T-helper 1 cell (primary cell): ENCODE measurements at regions not wholly inside any gene's neighbourhood (a gene's known extent, or its start where the extent isn't known, plus 50 kb on each side); places are given as distances from the start of the nearest gene placed in this dataset.

Source experiments
- DNase-seq, 5 donors: peaks; one replicate each; pipeline ENCODE4 v3.0.0-alpha.2; 2012 to 2020

DNA sequence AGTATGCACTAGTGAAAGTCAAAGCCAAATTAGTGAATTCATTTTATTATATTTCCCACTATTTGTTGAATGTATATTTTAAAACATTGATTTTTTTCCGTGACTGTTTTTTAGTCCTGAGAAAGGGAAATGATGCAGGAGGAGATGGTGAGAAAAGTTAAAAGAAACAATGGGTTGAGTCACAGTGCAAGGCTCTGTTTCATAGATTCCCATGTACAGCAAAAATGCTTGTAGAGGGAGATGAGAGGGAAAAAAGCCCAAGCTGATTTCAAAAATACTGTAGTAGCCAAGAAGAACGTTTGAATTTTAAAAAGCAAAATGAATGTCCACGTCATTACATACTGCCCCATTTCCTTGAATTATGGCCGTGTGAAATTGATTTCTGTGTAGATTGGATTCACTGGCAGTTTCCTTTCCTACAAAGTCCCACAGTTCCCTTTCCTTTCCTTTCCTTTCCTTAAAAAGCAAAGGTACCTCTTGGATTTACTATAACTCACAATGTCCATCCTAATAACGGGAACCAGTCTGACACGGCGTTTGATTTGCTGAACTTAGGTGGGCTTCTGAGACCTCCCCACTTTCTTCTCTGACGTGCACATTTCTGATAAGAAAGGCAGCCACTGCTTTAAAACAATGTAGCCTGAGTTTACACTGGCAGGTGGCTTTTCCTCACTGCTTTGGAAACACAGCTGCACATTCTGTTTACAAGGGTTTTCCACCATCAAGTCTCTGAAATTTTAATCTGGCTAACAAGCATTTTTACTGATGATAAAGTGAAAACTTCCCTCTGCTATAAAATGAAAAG, 63.7 kb downstream of the SPCS3 start:
- DNase-seq = no peak

GRCh38 chr4:176385601-176386000, 65.8 kb downstream of the SPCS3 start:
- no peak for DNase-seq

- no peak for DNase-seq
Observed at GRCh38 chr4:176387571-176387970, 67.8 kb downstream of the SPCS3 start.

GRCh38 chr4:176393306-176394013, 73.7 kb downstream of the SPCS3 start:
- DNase-seq = no peak

DNA sequence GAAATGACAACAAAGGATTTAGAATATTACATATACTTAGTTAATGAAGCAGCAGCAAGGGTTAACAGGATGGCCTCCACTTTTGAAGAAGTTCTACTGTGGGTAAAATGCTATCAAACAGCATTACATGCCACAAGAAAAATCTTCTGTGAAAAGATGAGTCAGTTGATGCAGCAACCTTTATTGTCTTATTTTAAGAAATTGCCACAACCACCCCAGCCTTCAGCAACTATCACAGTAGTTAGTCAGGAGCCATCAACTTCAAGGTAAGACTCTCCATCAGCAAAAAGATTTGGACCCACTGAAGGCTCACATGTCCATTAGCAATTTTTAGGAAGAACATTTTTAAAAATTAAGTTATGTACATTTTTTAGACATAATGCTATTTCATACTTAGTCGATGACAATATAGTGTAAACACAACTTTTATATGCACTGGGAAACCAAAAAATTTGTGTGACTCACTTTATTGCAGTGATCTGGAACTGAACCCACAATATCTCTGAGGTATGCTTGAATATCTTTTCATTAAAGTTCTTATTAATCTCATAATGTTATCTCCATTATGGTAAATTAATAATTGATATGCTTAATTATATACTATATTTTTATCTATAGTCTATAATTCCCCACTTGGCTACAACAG, 81.2 kb downstream of the SPCS3 start:
- no peak for DNase-seq

GRCh38 chr4:176404621-176405020, 84.9 kb downstream of the SPCS3 start:
- no peak for DNase-seq

DNA sequence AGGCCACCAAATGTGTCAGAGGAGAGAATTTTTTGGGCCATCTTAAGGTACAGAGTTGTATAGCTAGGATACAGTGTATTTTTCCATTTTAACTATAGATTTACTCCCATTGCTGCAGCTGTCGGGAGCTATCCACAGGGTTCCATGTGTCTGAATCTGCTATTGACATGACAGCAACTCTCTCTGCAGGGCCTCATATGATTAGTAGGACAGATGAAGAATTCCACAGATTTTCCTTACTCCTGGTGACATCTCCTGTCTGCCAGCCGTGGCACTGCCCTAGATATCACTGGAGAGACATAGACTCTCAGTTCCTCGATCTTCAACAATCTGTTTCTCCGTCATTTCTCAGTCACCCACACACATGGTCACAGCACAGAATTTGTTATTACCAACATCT, 86.5 kb downstream of the SPCS3 start:
- DNase-seq = no peak

DNA sequence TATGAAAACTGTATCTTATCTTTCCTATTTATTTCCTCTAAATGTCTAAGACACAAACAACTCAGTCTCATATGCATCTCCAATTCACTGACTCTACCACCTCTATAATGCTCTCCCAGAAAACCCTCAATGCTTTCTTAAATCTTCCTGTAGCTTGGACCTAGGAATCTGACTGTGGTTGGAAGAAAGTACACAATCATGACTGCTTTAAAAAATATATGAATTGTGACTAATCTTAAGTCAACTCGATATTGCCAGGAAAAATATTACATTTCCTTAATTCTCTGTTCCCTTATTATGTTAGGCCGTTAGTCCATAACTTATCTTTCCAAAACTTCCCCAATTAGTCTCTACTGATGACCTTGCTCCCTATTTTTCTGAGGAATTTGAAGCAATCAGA, 87.0 kb downstream of the SPCS3 start:
- DNase-seq = no peak

DNA sequence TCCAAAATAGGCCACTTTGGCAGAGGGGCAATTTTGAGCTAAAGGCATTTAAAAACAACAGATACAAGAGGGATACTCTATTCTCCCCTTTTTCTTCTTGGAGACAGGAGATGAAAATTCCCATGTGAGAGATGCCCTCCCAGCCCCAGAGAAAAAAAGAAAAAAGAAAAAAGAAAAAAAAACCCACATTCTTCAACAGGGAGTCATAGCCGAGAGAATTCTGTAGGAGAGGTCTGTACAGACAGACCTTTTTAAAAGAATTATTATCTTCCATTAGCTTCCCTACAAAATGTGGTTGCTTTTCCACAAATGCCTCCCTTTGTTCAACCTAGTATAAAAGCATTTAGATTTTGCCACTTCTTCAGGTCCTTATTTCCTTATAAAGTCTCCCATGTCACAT, 89.9 kb downstream of the SPCS3 start:
- no peak for DNase-seq

DNA sequence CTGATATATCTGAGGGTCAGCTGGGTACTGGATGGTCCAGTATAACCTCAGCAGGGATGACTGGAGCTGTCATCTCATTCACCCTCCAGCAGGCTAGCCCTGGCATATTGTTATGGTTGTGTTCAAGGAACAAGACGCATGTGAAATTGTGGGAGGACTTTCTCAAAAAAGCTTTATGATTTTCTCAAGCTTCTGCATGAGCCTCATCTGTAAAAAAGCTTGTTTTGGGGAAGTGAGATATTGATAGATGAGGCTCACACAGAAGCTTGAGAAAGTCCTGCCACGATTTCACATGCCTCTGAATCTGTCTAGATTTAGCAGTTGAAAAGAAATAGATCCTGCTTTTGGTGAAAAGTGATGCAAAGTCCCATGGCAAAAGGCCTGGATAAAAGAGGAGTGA, 93.4 kb downstream of the SPCS3 start:
- no peak for DNase-seq

- DNase-seq = no peak
Observed at GRCh38 chr4:176422001-176422400, 102.2 kb downstream of the SPCS3 start.

- DNase-seq = no peak
Observed at GRCh38 chr4:176422511-176422910, 102.7 kb downstream of the SPCS3 start.

DNA sequence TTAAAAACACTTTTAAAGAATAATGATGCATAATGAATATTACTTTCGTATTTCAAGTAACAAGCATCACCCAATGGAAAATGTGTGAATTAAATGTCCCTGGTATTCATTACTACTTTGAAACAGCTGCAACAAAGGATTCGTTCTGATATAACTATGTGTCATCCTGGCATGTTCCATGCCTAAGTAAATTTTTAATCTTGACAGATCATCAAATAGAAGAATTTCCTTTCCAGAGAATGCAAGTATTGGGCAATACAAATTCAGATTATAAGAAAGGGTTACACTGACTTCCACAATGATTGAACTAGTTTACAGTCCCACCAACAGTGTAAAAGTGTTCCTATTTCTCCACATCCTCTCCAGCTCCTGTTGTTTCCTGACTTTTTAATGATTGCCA, 105.3 kb downstream of the SPCS3 start:
- DNase-seq = no peak

DNA sequence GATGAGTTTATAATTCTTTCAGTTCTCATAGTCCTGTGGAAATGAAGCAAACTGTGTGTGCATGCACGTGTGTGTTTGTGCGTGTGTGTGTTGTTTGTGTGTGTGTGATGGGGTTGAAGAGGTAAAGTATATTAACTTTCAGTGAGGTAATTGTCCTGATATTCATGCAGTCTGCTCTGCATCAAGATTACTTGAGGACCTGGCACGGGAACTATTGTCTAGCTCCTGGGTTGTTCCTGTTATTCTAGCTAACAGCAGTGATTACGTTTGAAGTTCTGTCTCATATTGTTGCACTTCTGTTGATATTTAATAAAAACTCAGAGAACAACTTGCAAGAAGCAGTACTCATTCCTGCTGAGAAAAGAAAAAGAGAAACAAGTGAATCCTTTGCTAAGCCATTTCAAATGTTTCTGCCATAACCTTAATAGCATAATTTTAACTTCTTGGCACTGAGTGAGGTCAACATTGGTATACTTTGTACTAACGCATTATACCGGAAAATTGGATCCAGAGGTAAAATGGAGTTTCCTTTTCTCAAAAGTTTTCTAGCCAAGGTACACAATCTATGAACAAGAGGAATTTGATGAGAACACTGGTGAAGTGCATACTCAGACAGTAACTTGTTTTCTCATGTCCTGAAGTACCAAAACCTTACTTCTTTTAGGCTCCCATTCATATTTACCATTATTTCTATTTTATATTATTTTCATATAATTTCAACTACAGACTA, 113.2 kb downstream of the SPCS3 start:
- no peak for DNase-seq

GRCh38 chr4:176433983-176434382, 114.2 kb downstream of the SPCS3 start:
- no peak for DNase-seq

DNA sequence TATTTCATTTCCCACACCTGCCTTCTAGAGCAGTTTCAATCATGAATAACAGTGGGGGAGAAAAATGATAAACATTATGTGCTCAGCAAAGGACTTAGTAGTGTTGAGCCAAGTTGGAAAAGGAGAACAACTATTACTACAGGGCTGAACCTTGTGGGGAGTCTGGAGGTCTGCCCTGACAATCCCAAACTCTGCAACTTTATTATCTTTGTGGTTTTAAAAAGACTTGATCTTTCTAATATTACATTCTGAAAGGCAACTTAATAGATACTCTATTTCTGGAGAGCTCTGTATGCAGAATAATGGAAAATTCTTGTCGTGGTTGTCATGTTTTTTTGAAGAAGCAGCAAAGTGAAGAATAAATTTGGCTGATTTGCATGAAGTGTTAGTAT, 116.1 kb downstream of the SPCS3 start:
- no peak for DNase-seq

DNA sequence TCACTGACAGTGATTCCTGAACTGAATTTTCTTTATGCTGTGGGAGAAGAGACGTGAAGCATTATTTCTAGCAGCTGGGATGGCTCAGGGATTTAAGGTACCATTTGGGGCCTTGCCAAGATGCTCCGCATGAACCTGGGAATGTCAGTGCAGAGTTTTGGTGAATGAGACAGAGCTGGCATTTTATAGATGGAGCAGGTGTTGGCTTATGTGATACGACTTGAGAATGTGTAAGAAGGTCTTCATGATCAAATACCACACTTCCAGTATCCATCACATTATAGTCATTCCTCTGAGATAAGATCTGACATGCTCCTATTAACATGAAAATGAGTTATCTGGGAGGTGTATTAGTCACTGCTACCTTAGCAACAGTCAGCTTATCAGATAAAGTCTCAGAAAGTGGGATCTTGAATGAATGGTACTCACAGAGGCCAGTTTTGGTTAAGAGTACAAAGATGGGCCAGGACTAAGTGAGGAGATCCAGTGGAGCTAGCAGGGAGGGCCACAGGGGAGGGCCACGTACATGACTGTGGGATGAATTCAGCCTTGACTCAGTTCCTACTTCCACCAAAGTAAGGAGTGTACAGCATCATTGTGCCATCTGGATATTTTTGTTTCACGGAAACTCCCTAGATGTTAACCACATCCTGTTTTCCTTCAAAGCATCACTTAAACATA, 116.7 kb downstream of the SPCS3 start:
- DNase-seq = peak in 1 of 5 donors; percentile 0

- DNase-seq = no peak
Observed at GRCh38 chr4:176437756-176438155, 118.0 kb downstream of the SPCS3 start.

DNA sequence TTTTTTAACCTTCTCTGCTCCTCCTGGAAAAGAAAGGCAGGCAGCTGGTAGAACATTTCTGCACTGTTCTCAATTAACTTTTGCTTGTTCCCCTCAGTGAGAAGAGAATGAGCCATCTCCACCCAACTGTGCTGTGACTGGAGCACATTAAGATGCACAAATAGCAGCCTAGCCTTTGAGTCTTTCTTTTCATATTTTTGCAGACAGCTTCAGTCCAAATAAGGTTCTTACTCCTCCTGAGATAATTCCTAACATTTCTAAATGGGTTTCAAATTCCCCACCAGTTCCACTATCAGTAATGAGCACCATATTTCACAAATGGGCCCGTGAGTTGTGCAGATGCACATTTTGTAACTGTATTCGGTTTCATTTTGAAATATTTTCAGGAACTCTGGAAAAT, 118.6 kb downstream of the SPCS3 start:
- DNase-seq = no peak

DNA sequence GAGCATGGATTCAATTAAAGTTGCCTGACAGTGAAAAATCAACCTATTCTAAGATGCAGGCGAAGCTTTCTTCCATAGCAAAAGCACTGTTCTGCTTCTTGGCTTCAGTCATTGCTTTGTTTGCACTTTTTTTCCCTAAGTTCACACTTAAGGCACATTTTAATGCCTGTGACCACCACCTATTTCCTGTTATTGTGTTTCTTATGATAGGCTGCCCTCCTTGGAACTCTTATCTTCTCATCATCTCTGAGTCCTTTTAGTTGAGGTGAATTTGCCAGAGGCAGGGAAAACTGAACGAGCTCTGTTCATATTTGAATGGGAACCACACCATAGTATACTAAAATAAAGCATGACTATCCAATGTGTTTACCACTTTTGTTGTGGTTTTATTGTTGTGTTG, 119.8 kb downstream of the SPCS3 start:
- no peak for DNase-seq

DNA sequence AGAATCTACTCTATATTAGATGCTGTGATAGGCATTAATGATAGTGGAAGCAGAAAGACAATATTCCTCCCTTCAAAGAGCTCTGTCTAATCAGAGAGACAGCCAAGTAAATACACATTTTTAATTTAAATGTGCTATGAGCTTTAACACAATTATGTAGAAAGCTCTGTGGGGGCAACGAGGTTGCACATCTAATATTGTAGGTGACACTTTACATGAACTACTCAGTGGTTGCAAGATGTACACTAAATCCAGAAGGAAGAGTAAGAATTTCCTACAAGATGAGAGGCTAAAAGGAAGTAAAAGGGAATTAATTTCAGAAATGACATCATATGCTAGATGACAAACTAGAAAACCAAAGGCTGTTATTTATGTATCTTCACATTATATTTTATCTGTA, 120.9 kb downstream of the SPCS3 start:
- DNase-seq = no peak

DNA sequence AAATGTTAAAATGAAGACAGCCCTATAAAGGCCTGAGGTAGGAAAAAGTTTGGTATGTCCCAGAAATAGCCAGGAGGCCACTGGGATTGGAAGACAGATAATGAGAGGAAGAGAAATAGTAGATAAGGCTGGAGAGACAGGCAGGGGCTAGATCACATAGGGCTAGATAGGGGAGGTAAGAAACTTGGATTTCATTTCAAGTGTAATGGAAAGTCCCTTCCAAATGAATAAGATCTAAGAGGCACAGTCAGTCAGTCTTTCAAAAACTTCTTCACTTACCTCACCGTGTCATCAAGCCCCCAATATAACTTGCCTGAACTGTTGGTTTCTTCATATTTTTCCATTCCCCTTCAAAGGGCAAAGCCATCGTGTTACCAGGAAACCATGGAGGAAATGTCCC, 121.8 kb downstream of the SPCS3 start:
- no peak for DNase-seq

DNA sequence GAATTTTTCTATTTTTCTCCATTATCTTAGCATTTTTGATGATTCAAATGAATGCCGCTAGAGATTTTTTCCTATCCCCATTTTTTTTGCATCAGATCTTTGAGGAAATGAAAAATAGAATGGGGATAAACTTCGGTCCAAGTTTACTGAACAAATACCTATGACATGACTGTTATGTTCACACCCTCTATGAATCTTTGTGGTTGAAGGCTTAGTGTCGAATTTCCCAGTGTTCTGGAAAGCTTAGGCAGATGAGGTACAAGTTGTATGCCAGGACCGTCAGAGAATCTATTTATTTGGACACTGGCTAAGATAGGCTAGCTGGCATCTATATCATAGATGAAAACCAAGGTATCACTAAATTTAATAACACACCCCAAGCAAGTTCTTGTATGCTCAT, 123.4 kb downstream of the SPCS3 start:
- no peak for DNase-seq
